Fibroblast of the aortic adventitia (primary cell): ENCODE measurements at regions not wholly inside any gene's neighbourhood (a gene's known extent, or its start where the extent isn't known, plus 50 kb on each side); places are given as distances from the start of the nearest gene placed in this dataset.

Source experiments
- DNase-seq: peaks from one replicate; pipeline ENCODE4 v3.0.0-alpha.2; 2010; ENCODE audit warnings: low read depth
- H3K4me3 ChIP-seq: 2 replicates; pipeline ENCODE4 v1.5.1; 2011; ENCODE audit warnings: low read depth, mild to moderate bottlenecking, control low read depth, low read length, moderate library complexity
- CTCF ChIP-seq: IDR thresholded peaks from 2 replicates; pipeline ENCODE4 v1.5.1; 2011; ENCODE audit warnings: mild to moderate bottlenecking, low read length, control low read depth, inconsistent platforms; ENCODE audit not compliant: insufficient read depth

DNA sequence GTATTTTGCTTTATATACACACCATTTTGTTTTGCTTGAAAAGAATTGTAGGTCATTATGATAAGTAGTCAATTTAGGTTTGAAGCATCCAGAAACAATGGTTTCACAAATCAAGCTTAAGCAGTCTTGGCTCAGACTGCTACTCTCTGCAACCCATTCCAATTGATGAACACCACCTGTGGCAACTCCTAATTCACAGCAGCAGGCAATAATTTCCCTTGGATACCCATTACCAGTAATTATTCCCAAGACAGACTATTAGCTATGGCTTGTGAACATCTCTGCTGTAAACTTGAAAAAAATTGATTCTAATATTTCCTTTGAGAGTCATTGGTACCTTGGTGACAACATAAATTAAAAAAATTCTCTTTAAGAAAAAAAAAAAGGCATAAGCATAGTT is 299.3 kb upstream of the SLITRK6 start:
- no peak for TF ChIP-seq CTCF
- no peak for DNase-seq
- H3K4me3 ChIP-seq = no peak overlapping the region

- H3K4me3 ChIP-seq = no peak overlapping the region
- TF ChIP-seq CTCF = no peak
These were observed 296.1 kb upstream of the SLITRK6 start for GRCh38 chr13:86095351-86095750.

GRCh38 chr13:86090181-86090580 is 291.0 kb upstream of the SLITRK6 start:
- TF ChIP-seq CTCF = no peak
- H3K4me3 ChIP-seq = no peak overlapping the region
- DNase-seq = no peak

More at GRCh38 chr13:86095351-86095750, 296.1 kb upstream of the SLITRK6 start:
- DNase-seq = no peak

DNA sequence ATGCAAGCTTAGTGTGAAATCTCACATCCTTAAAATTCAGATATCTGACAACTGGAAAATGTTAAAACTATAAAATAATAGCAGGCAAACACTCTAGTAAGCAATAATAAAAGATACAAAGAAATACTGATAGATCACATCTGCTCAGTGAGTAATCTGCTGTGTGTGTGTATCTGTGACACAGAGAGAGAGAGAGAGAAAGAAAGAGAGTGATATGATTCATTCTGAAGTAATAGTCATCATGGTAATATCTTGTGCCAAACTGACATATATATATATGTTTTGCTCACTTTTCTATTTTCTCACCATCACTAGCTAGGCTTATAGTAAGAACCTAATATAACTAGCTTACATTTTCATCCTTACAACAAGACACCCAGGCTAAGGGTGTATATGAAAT is 288.0 kb upstream of the SLITRK6 start:
- no peak overlapping the region for H3K4me3 ChIP-seq
- DNase-seq = no peak
- no peak for TF ChIP-seq CTCF

DNA sequence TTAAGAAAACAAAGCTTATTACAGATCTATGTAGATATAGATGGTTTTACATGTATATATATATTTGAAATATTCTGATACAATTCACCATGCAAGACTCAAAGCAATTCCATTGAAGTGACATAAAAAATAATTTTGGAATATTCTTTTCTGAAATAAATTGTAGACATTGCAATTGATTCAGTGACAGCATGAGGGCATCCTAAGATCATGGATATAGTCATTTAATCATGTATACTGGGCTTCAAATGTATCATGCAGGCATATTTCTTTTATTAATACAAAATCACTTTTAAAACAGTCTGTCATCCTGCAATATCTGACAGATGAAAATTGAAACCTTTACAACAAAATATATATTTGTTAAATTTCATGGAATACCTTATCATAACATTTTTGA is 286.7 kb upstream of the SLITRK6 start:
- no peak overlapping the region for H3K4me3 ChIP-seq
- TF ChIP-seq CTCF = no peak
- no peak for DNase-seq

GRCh38 chr13:86082121-86082520 is 282.9 kb upstream of the SLITRK6 start:
- no peak overlapping the region for H3K4me3 ChIP-seq
- DNase-seq = no peak
- no peak for TF ChIP-seq CTCF

DNA sequence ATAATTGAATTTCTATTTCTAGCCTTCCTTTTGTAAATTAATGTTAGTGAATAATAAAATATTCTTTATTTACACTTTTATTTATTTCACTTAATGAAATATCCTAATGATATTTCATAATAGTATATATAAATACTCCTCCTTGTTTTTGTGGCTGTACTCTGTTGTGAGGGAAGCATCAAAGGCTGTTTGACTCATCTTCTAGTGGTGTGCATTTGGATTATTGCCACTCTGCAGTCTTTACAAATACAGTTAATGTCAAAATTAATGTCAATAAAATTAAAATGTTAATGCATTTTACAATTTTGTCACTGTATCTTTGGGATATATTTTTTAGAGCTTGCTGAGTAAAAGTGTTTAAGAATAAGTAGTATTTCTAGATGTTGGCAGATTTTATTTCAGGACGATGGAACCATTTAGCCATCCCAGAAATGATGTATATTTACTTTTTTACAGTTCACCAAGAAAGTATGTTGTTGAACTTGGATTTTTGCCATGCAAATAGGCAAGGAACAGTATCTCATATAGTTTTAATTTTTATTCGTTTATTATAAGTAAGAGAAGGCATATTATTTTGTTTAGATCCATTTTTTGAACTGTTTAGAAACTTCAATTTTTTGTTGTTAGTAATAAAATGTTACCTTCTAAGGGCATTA is 281.2 kb upstream of the SLITRK6 start:
- H3K4me3 ChIP-seq = no peak overlapping the region
- no peak for DNase-seq
- no peak for TF ChIP-seq CTCF
